Thyroid gland (tissue), 4 donors: ENCODE measurements at regions not wholly inside any gene's neighbourhood (a gene's known extent, or its start where the extent isn't known, plus 50 kb on each side); places are given as distances from the start of the nearest gene placed in this dataset.

ENCODE experiments used
- CTCF ChIP-seq, 6 experiments: fragments of 200-600 bp in 3 of 6; fragments of 450-650 bp in 3 of 6; sonication (generic) in 3 of 6; IDR thresholded peaks; one replicate each; pipeline ENCODE4 v1.5.1; 2016 to 2019; ENCODE audit warnings: antibody characterized with exemption in 6 of 6, mild to moderate bottlenecking in 2 of 6, inconsistent platforms in 1 of 6, moderate library complexity in 1 of 6
- POLR2A ChIP-seq, 2 donors: fragments of 450-650 bp; IDR thresholded peaks; one replicate each; pipeline ENCODE4 v1.6.1; 2017; ENCODE audit warnings: antibody characterized with exemption in 2 of 2, mild to moderate bottlenecking in 2 of 2, moderate library complexity in 1 of 2

DNA sequence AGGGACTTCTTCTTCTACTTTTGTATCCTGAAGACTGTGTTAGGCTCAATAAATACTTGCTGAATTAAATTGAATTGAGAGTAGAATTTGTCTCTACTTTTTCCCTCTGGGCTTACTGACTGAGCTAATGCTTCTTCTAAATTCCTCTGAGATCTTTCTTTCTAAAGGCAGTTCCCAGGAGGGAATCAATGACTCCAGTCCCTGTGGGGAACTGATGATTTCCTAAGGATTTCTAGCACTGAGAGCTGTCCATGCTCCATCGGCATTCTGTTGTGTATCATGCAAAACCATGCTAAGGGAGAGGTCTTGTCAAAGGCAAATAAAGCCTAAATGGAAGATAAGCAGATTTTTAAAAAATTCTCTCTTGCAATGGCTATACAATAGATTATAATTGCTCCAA, 148.8 kb upstream of the KIRREL3 start:
- no peak for TF ChIP-seq POLR2A (IDR thresholded peaks at IDR 0.05)
- TF ChIP-seq CTCF (IDR thresholded peaks at IDR 0.05): no peak
